HG02970 (cell line): ENCODE measurements at regions not wholly inside any gene's neighbourhood (a gene's known extent, or its start where the extent isn't known, plus 50 kb on each side); places are given as distances from the start of the nearest gene placed in this dataset.
"Not testable (repeated sequence)": the region's sequence is repeated elsewhere in the genome, so short reads cannot be mapped to it uniquely, and the experiment has no call there.

Experiments used
- ATAC-seq: cut with Tn5 transposase; IDR thresholded peaks from one replicate; pipeline ENCODE4 v1.9.1; 2021; ENCODE audit warnings: mild to moderate bottlenecking, moderate library complexity, moderate number of reproducible peaks; ENCODE audit not compliant: unreplicated experiment, low FRiP score

- ATAC-seq, result no peak
Observed at GRCh38 chr1:189609167-189609566, 868.5 kb downstream of the BRINP3 start.

- no peak for ATAC-seq
Observed at GRCh38 chr1:189616893-189617292, 860.8 kb downstream of the BRINP3 start.

GRCh38 chr1:189619682-189620332 is 857.9 kb downstream of the BRINP3 start:
- no peak for ATAC-seq

GRCh38 chr1:189620471-189620870 is 857.2 kb downstream of the BRINP3 start:
- ATAC-seq, result no peak

GRCh38 chr1:189623336-189623735 is 854.3 kb downstream of the BRINP3 start:
- no peak for ATAC-seq

GRCh38 chr1:189627427-189627826 is 850.2 kb downstream of the BRINP3 start:
- ATAC-seq, result no peak

- ATAC-seq, result no peak
Observed at GRCh38 chr1:189628857-189629256, 848.8 kb downstream of the BRINP3 start.

GRCh38 chr1:189633658-189634057 is 844.0 kb downstream of the BRINP3 start:
- no peak for ATAC-seq

- no peak for ATAC-seq
Observed at GRCh38 chr1:189637041-189637440, 840.6 kb downstream of the BRINP3 start.

- ATAC-seq, result not testable (repeated sequence)
Observed at GRCh38 chr1:189644156-189644555, 833.5 kb downstream of the BRINP3 start.

- no peak for ATAC-seq
Observed at GRCh38 chr1:189644970-189645369, 832.7 kb downstream of the BRINP3 start.

GRCh38 chr1:189646066-189646465 is 831.6 kb downstream of the BRINP3 start:
- no peak for ATAC-seq

- no peak for ATAC-seq
Observed at GRCh38 chr1:189654906-189655305, 822.8 kb downstream of the BRINP3 start.

- no peak for ATAC-seq
Observed at GRCh38 chr1:189656628-189657530, 820.8 kb downstream of the BRINP3 start.

- no peak for ATAC-seq
Observed at GRCh38 chr1:189657715-189658114, 819.9 kb downstream of the BRINP3 start.

- no peak for ATAC-seq
Observed at GRCh38 chr1:189658381-189658780, 819.3 kb downstream of the BRINP3 start.

GRCh38 chr1:189659731-189660130 is 817.9 kb downstream of the BRINP3 start:
- no peak for ATAC-seq

- ATAC-seq, result no peak
Observed at GRCh38 chr1:189662190-189662589, 815.5 kb downstream of the BRINP3 start.

GRCh38 chr1:189669846-189670245 is 807.8 kb downstream of the BRINP3 start:
- ATAC-seq, result no peak

GRCh38 chr1:189673217-189673616 is 804.4 kb downstream of the BRINP3 start:
- no peak for ATAC-seq

GRCh38 chr1:189675712-189676244 is 801.9 kb downstream of the BRINP3 start:
- no peak for ATAC-seq
